ENCODE measurements at regions not wholly inside any gene's neighbourhood (a gene's known extent, or its start where the extent isn't known, plus 50 kb on each side); places are given as distances from the start of the nearest gene placed in this dataset.

DNA sequence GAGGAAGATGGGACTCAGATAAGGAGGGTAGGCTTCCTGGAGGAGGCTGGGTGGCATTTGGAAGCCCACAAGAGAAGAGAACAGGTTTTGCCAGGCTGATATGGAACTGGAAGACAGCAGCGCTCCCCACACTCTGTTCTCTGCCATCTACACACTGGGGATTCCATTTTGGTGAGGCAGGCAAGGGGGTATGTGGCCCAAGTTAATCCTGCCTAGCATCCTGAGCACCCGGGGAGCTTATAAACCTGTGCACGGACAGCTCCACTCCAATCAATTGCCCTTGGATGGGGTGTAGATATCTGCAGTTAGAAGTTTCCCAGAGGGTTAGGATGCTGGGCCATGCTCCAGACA lies 158.8 kb downstream of the MACROH2A1 start:
- TF ChIP-seq, protein P1, sequence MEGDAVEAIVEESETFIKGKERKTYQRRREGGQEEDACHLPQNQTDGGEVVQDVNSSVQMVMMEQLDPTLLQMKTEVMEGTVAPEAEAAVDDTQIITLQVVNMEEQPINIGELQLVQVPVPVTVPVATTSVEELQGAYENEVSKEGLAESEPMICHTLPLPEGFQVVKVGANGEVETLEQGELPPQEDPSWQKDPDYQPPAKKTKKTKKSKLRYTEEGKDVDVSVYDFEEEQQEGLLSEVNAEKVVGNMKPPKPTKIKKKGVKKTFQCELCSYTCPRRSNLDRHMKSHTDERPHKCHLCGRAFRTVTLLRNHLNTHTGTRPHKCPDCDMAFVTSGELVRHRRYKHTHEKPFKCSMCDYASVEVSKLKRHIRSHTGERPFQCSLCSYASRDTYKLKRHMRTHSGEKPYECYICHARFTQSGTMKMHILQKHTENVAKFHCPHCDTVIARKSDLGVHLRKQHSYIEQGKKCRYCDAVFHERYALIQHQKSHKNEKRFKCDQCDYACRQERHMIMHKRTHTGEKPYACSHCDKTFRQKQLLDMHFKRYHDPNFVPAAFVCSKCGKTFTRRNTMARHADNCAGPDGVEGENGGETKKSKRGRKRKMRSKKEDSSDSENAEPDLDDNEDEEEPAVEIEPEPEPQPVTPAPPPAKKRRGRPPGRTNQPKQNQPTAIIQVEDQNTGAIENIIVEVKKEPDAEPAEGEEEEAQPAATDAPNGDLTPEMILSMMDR (conservative IDR thresholded peaks at IDR 0.05; ENCODE audit: low read depth, low read length), result no peak
- TF ChIP-seq EZH2 (IDR thresholded peaks at IDR 0.05; ENCODE audit: borderline replicate concordance, low read depth, low read length, poor library complexity, severe bottlenecking), result no peak
